HFFc6 (cell line): ENCODE measurements at regions not wholly inside any gene's neighbourhood (a gene's known extent, or its start where the extent isn't known, plus 50 kb on each side); places are given as distances from the start of the nearest gene placed in this dataset.
"Not testable (repeated sequence)": the region's sequence is repeated elsewhere in the genome, so short reads cannot be mapped to it uniquely, and the experiment has no call there.

Source experiments
- DNase-seq: peaks from one replicate; pipeline ENCODE4 v3.0.0-alpha.2; 2018
- H3K27ac Mint-ChIP-seq: 2 replicates; pipeline ENCODE4 v1.8.0; 2020; ENCODE audit warnings: mild to moderate bottlenecking, mixed read lengths
- H3K27me3 Mint-ChIP-seq: 2 replicates; pipeline ENCODE4 v1.8.0; 2021; ENCODE audit warnings: mild to moderate bottlenecking, moderate library complexity, mixed read lengths; ENCODE audit not compliant: insufficient read depth
- H3K36me3 Mint-ChIP-seq: 2 replicates; pipeline ENCODE4 v1.8.0; 2021; ENCODE audit warnings: low read depth, mixed read lengths
- H3K4me1 Mint-ChIP-seq: 2 replicates; pipeline ENCODE4 v1.8.0; 2020; ENCODE audit warnings: low read depth, mixed read lengths
- H3K4me3 Mint-ChIP-seq: 2 replicates; pipeline ENCODE4 v1.8.0; 2020; ENCODE audit warnings: mild to moderate bottlenecking, moderate library complexity, mixed read lengths
- H3K9me3 Mint-ChIP-seq: 2 replicates; pipeline ENCODE4 v1.8.0; 2020; ENCODE audit warnings: mild to moderate bottlenecking, mixed read lengths
- CTCF ChIP-seq: fragments of 200-600 bp; sonication (generic); IDR thresholded peaks from 2 replicates; pipeline ENCODE4 v1.5.0; 2021; ENCODE audit warnings: antibody characterized with exemption, mild to moderate bottlenecking

- TF ChIP-seq CTCF: no peak
- no peak for DNase-seq
Measured at GRCh38 chr14:89728964-89729363, 225.6 kb downstream of the EFCAB11 start.

GRCh38 chr14:89726226-89726625 lies 228.3 kb downstream of the EFCAB11 start:
- H3K27ac Mint-ChIP-seq, H3K9me3 Mint-ChIP-seq, H3K27me3 Mint-ChIP-seq, DNase-seq, H3K36me3 Mint-ChIP-seq, H3K4me3 Mint-ChIP-seq: not testable (repeated sequence)
- H3K4me1 Mint-ChIP-seq: peaks cover 16% of the 10 kb centered on the region

More at GRCh38 chr14:89728964-89729363, 225.6 kb downstream of the EFCAB11 start:
- Mint-ChIP-seq H3K27me3 (peaks cover 4% of the 10 kb centered on the region; the same call in 1 of the 2 replicates), H3K36me3 (no peaks in the 10 kb centered on the region), H3K27ac (no peak overlapping the region), H3K4me3 (no peak overlapping the region), H3K4me1 (peaks cover 14% of the 10 kb centered on the region), H3K9me3 (no peaks in the 10 kb centered on the region)

- Mint-ChIP-seq H3K4me3 (peak overlapping the region; percentile 84), H3K27me3 (peaks cover 4% of the 10 kb centered on the region), H3K36me3 (no peaks in the 10 kb centered on the region), H3K4me1 (peaks cover 16% of the 10 kb centered on the region), H3K9me3 (no peaks in the 10 kb centered on the region), H3K27ac (peak overlapping the region; percentile 44)
- no peak for TF ChIP-seq CTCF
- no peak for DNase-seq
Measured at GRCh38 chr14:89724628-89724960, 229.9 kb downstream of the EFCAB11 start.

- TF ChIP-seq CTCF: no peak
- Mint-ChIP-seq H3K36me3 (no peaks in the 10 kb centered on the region), H3K27ac (peak overlapping the region; percentile 44), H3K4me3 (peak overlapping the region; percentile 84), H3K4me1 (peaks cover 16% of the 10 kb centered on the region), H3K27me3 (peaks cover 6% of the 10 kb centered on the region), H3K9me3 (no peaks in the 10 kb centered on the region)
- DNase-seq: no peak
Measured at GRCh38 chr14:89723930-89724627, 230.5 kb downstream of the EFCAB11 start.

- TF ChIP-seq CTCF: no peak
- Mint-ChIP-seq H3K9me3 (no peaks in the 10 kb centered on the region), H3K36me3 (no peaks in the 10 kb centered on the region), H3K4me1 (peaks cover 16% of the 10 kb centered on the region), H3K27me3 (peaks cover 4% of the 10 kb centered on the region), H3K27ac (no peak overlapping the region), H3K4me3 (no peak overlapping the region)
- no peak for DNase-seq
Measured at GRCh38 chr14:89721956-89722355, 232.6 kb downstream of the EFCAB11 start.

GRCh38 chr14:89720741-89721729 lies 233.5 kb downstream of the EFCAB11 start:
- Mint-ChIP-seq H3K27ac (no peak overlapping the region), H3K4me1 (peaks cover 16% of the 10 kb centered on the region), H3K27me3 (peaks cover 4% of the 10 kb centered on the region), H3K4me3 (no peak overlapping the region), H3K9me3 (no peaks in the 10 kb centered on the region), H3K36me3 (no peaks in the 10 kb centered on the region)
- no peak for TF ChIP-seq CTCF
- no peak for DNase-seq
